Loucy (cell line): ENCODE measurements at regions not wholly inside any gene's neighbourhood (a gene's known extent, or its start where the extent isn't known, plus 50 kb on each side); places are given as distances from the start of the nearest gene placed in this dataset.
"Not testable (repeated sequence)": the region's sequence is repeated elsewhere in the genome, so short reads cannot be mapped to it uniquely, and the experiment has no call there.

ENCODE experiments used
- H2AFZ ChIP-seq: fragments of 200-600 bp; sonication (generic); 2 replicates; pipeline ENCODE4 v1.6.0; 2016; ENCODE audit warnings: antibody characterized with exemption, mild to moderate bottlenecking, low read length, moderate library complexity
- H3F3A ChIP-seq: fragments of 200-600 bp; 2 replicates; pipeline ENCODE4 v1.6.0; 2016; ENCODE audit warnings: antibody characterized with exemption, low read depth, mild to moderate bottlenecking
- H3K27me3 ChIP-seq: fragments of 200-600 bp; sonication (generic); 2 replicates; pipeline ENCODE4 v1.6.1; 2014; ENCODE audit warnings: low read length, mild to moderate bottlenecking; ENCODE audit not compliant: insufficient read depth, poor library complexity, severe bottlenecking
- H3K36me3 ChIP-seq: fragments of 200-600 bp; sonication (generic); 2 replicates; pipeline ENCODE4 v1.6.1; 2016; ENCODE audit warnings: low read length; ENCODE audit not compliant: insufficient read depth
- H3K4me1 ChIP-seq: fragments of 200-600 bp; sonication (generic); 2 replicates; pipeline ENCODE4 v1.5.1; 2014; ENCODE audit warnings: low read length, mild to moderate bottlenecking; ENCODE audit not compliant: insufficient read depth, poor library complexity, severe bottlenecking
- H3K4me2 ChIP-seq: fragments of 200-600 bp; sonication (generic); 2 replicates; pipeline ENCODE4 v1.6.0; 2014; ENCODE audit warnings: antibody characterized with exemption, low read length, low read depth, mild to moderate bottlenecking; ENCODE audit not compliant: poor library complexity, severe bottlenecking
- H3K4me3 ChIP-seq: fragments of 200-600 bp; sonication (generic); 2 replicates; pipeline ENCODE4 v1.5.1; 2014; ENCODE audit warnings: low read length, mild to moderate bottlenecking, mixed read lengths; ENCODE audit not compliant: poor library complexity, severe bottlenecking
- H3K79me2 ChIP-seq: fragments of 200-600 bp; sonication (generic); 2 replicates; pipeline ENCODE4 v1.6.1; 2014; ENCODE audit warnings: low read length; ENCODE audit not compliant: insufficient read depth
- H3K9ac ChIP-seq: fragments of 200-600 bp; sonication (generic); 2 replicates; pipeline ENCODE4 v1.6.0; 2014; ENCODE audit warnings: mild to moderate bottlenecking, low read depth, low read length, moderate library complexity; ENCODE audit not compliant: poor library complexity, severe bottlenecking
- H3K9me2 ChIP-seq: fragments of 200-600 bp; sonication (generic); replicated peaks from 2 replicates; pipeline ENCODE4 v1.6.1; 2016; ENCODE audit warnings: low read depth, low read length, mixed read lengths
- H3K9me3 ChIP-seq: fragments of 200-600 bp; sonication (generic); 2 replicates; pipeline ENCODE4 v1.6.1; 2014; ENCODE audit warnings: mild to moderate bottlenecking, antibody characterized with exemption, low read length, low read depth; ENCODE audit not compliant: insufficient read depth
- H4K20me1 ChIP-seq: fragments of 200-600 bp; sonication (generic); 2 replicates; pipeline ENCODE4 v1.6.0; 2014; ENCODE audit warnings: antibody characterized with exemption, low read length, mild to moderate bottlenecking; ENCODE audit not compliant: insufficient read depth, poor library complexity, severe bottlenecking
- CTCF ChIP-seq: fragments of 200-600 bp; sonication (generic); conservative IDR thresholded peaks from 2 replicates; pipeline ENCODE4 v1.5.1; 2014; ENCODE audit warnings: mild to moderate bottlenecking, antibody characterized with exemption, low read length
- EZH2phosphoT487 ChIP-seq: fragments of 200-600 bp; IDR thresholded peaks from 2 replicates; pipeline ENCODE4 v1.6.1; 2018; ENCODE audit warnings: antibody characterized with exemption, mild to moderate bottlenecking, moderate library complexity, borderline replicate concordance

GRCh38 chr1:3996846-3997705, 97.0 kb upstream of the C1orf174 start:
- Histone ChIP-seq H3K9ac (no peak overlapping the region), H4K20me1 (no peaks in the 10 kb centered on the region), H2AFZ (no peak overlapping the region), H3K27me3 (no peaks in the 10 kb centered on the region), H3F3A (no peaks in the 10 kb centered on the region), H3K4me3 (no peak overlapping the region), H3K9me2 (no peaks in the 10 kb centered on the region), H3K4me1 (no peaks in the 10 kb centered on the region), H3K36me3 (no peaks in the 10 kb centered on the region), H3K79me2 (no peaks in the 10 kb centered on the region), H3K4me2 (no peak overlapping the region), H3K9me3 (peaks cover 5% of the 10 kb centered on the region; the same call in 1 of the 2 replicates)
- TF ChIP-seq EZH2phosphoT487: no peak

GRCh38 chr1:3998086-3998485, 98.0 kb upstream of the C1orf174 start:
- Histone ChIP-seq H3K9me2 (no peaks in the 10 kb centered on the region), H2AFZ (no peak overlapping the region), H3K79me2 (no peaks in the 10 kb centered on the region), H3F3A (no peaks in the 10 kb centered on the region), H3K27me3 (no peaks in the 10 kb centered on the region), H3K9me3 (peaks cover 2% of the 10 kb centered on the region; the same call in 1 of the 2 replicates), H3K36me3 (no peaks in the 10 kb centered on the region), H3K9ac (no peak overlapping the region), H3K4me3 (no peak overlapping the region), H3K4me1 (no peaks in the 10 kb centered on the region), H3K4me2 (no peak overlapping the region), H4K20me1 (no peaks in the 10 kb centered on the region)
- TF ChIP-seq EZH2phosphoT487 (no peak), CTCF (no peak)

- H3K4me2 ChIP-seq, H3K9me2 ChIP-seq: not testable (repeated sequence)
Measured at GRCh38 chr1:3999514-3999913, 99.4 kb upstream of the C1orf174 start.

GRCh38 chr1:3999941-4000735, 100.1 kb upstream of the C1orf174 start:
- H3K4me2 ChIP-seq: no peak overlapping the region
- H3F3A ChIP-seq: no peaks in the 10 kb centered on the region
- no peaks in the 10 kb centered on the region for H3K27me3 ChIP-seq
- H3K9ac ChIP-seq: no peak overlapping the region
- H2AFZ ChIP-seq: no peak overlapping the region
- no peaks in the 10 kb centered on the region for H3K4me1 ChIP-seq
- H3K9me2 ChIP-seq: no peaks in the 10 kb centered on the region
- no peak for TF ChIP-seq EZH2phosphoT487
- TF ChIP-seq CTCF: no peak
- H4K20me1 ChIP-seq: no peaks in the 10 kb centered on the region
- H3K36me3 ChIP-seq: no peaks in the 10 kb centered on the region
- H3K79me2 ChIP-seq: no peaks in the 10 kb centered on the region
- H3K4me3 ChIP-seq: no peak overlapping the region
- peaks cover 2% of the 10 kb centered on the region; the same call in 1 of the 2 replicates for H3K9me3 ChIP-seq

More at GRCh38 chr1:3999514-3999913, 99.4 kb upstream of the C1orf174 start:
- H3K9ac ChIP-seq, H3K9me3 ChIP-seq, H3K4me1 ChIP-seq, H3K4me3 ChIP-seq, H2AFZ ChIP-seq, H3K36me3 ChIP-seq, H3F3A ChIP-seq, H4K20me1 ChIP-seq, H3K27me3 ChIP-seq, H3K79me2 ChIP-seq: not testable (repeated sequence)
